Peyer's patch (tissue), 4 donors: ENCODE measurements at regions not wholly inside any gene's neighbourhood (a gene's known extent, or its start where the extent isn't known, plus 50 kb on each side); places are given as distances from the start of the nearest gene placed in this dataset.
"Not testable (repeated sequence)": the region's sequence is repeated elsewhere in the genome, so short reads cannot be mapped to it uniquely, and the experiment has no call there.

Experiments
- CTCF ChIP-seq, 6 experiments: fragments of 450-650 bp in 4 of 6; fragments of 200-600 bp in 2 of 6; sonication (generic) in 1 of 6; IDR thresholded peaks; one replicate each; pipeline ENCODE4 v1.5.1; 2017 to 2019; ENCODE audit warnings: antibody characterized with exemption in 6 of 6, mild to moderate bottlenecking in 3 of 6, moderate library complexity in 1 of 6
- POLR2A ChIP-seq, 2 donors: fragments of 450-650 bp; IDR thresholded peaks; one replicate each; pipeline ENCODE4 v1.5.1; 2017; ENCODE audit warnings: antibody characterized with exemption in 2 of 2, mild to moderate bottlenecking in 2 of 2, moderate library complexity in 2 of 2

DNA sequence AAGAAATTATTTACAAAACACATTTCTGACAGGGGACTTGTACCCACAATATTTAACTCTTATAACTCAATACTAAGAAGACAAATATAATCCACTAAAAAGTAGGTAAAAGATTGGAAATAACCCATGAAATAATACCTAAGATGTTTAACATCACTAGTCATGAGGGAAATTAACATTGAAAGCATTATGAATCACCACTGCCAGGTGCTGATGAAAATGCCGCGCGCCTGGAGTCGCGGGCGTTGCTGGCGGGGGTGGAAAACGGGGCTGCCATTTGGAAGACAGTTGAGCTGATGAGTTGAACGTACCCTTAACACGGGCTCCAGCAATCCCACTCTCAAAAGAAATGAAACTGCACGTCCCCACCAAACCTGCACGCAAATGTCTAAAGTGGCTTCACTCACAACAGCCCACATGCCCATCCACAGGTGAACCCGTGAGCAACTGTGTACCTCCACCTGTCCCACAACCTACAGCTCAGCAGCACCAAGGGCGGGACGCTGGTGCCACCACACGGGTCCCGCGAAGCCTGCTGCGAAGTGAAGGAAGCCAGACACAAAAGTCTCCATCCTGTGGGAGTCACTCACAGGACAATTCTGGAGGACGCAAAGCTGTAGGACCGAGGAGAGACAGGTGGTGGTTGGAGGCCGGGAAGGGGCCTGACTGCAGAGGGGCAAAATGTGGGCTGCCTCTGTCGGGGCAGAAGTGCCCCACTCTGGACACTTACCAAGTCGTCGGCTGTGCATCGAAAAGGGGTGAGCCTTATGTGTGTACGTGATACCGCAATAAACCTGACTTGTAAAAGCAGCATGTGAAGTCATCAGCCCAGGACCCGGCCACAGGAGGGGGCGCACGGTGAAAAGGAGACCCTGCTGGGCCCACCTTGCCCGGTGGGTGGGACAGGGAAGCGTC lies 199.5 kb upstream of the ZNF469 start:
- not testable (repeated sequence) for TF ChIP-seq CTCF, POLR2A (IDR thresholded peaks at IDR 0.05)
